NCI-H446 (cell line): ENCODE measurements at regions not wholly inside any gene's neighbourhood (a gene's known extent, or its start where the extent isn't known, plus 50 kb on each side); places are given as distances from the start of the nearest gene placed in this dataset.
"Not testable (repeated sequence)": the region's sequence is repeated elsewhere in the genome, so short reads cannot be mapped to it uniquely, and the experiment has no call there.

ENCODE experiments used
- DNase-seq, 2 experiments: peaks; one replicate each; lab custom pipeline; 2025; lab: John Stamatoyannopoulos, UW

DNA sequence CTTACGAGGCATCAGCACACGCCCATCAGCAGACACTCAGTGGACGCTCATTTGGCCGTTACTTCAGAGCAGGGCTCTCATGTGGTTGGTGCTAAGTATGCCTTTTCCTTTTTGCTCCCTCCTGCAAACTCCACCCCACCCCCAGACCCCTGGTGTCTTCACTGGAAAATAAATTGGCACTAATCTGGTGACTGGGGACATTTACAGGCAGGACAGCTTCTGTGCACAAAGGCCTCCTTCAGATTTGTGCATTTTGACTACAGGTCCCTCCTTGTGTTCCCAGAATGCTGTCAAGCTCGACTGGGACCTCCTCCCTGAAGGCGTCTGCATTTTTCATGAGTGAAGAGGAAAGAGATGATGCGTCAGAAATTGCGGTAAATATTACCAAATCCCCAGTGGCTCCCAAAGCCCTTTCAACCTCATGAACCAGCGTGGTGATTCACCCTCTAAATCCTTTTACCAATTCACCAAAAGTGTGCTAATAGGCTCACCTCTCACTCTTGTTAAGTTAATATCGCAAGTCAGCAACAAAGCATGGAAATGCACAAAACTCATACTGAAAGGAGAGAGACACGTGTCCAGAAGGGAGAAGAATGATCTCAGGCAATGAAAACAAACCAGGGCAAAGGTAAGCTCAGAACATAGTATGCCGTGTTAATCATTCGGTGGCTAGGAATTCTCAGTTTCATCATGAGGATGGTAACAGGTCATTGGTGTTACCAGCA is 119.0 kb downstream of the NKX6-1 start:
- no peak for DNase-seq

DNA sequence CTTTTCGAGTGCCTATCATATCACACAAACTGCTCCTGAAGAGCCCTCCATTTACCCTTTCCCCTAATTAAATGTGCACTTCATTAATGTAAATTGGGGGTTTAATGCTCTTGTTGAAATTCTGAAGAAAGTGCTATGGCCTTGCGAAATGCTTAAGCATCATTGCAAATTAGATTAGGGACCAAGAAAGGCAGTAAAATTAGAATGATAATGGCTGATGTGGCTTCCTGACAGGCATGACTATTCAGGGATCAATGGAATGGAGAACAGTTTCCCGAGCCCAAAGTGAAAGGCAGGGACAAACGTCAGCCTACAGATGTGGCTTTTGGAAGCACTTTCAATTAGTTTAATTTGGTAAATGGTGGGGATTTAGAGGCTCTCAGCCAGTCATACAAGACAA is 120.1 kb downstream of the NKX6-1 start:
- no peak for DNase-seq

DNA sequence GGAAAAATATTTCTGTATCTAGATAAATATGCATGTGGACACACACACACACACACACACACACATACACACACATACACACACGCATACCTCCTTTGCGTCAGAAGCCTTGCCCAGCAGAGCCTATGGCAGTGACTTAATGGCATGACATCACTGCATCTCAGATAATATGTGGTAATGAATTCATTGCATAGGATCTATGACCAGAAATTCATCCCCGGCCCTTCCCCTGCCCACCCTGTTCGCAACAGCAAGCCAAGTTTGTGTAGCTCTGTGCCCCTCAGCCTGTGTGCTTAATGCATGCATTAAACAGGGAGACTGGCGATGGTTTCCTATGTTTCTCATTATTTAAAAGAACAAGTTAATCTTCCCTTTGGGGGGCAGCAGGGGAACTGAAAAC is 120.7 kb downstream of the NKX6-1 start:
- no peak for DNase-seq

DNA sequence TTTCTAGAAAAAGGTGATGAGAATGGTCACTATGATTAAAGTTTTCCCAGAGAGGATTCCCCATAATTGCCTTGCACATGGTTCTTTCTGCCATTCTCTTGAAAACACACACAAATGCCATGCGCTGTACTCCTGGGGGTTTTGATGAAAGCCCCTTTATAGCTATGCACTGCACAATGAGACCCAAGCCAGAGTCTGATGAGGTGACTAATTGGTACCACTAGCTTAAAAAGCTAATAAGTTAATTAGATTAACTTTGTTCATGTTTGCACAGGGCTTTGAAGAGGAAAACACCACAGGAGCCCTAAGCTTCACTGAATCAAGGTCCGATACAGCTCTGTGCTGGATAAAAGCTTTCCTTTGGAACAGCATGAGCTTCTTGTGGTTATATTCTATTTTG is 132.2 kb downstream of the NKX6-1 start:
- DNase-seq = no peak

DNA sequence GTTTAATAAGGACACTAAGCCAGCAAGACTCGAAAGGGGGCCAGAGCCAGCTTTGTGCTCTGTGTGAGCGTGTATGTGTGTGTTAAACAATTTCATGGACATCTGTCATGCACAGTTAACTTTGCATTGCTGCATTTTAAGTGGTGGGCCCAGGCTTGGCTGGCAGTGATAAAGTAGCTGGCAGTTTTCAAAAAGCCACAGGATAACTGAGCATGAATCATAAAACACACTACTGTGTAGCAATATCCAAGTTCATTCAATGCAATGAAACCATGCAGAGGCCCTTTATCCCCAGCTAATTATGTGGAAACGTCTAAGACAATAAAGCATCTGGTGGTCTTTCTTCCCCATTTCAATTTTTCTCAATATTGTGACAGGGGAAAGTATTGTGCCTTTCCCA is 132.9 kb downstream of the NKX6-1 start:
- DNase-seq = peak; percentile 24 to 76

DNA sequence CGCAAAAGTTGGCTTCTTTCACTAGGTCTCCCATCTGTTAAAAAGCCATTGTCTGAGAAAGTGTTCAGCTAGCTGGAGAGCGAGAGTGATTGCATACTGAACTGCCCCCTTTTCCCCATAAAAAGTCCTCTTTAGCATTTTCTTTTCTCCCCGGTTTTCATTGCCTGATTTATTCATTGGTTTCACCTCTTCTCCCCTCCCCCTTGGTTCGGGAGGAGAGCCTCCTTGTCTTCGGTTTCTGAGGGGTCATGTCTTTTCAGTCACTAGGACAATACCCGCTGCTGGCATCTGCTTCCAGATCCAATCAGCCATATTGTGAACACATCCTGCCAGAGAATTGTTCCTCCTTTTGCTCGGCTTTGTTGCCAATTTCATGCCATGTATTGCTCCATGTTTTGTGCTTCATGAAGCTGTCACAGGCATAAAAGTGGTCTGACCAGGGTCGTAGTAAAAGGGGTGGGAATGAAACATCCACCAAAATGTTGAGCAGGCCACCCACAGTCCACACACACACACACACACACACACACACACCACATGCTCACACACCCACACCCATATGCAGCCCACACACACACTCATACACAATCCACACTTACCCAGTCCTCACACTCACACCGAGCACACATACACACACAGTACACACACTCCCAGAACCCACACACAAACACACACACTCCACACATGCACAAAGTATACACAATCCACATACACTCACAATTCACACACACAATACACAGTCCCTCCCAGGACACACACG is 136.0 kb downstream of the NKX6-1 start:
- peak in 1 of 2 experiments; percentile 17 for DNase-seq

DNA sequence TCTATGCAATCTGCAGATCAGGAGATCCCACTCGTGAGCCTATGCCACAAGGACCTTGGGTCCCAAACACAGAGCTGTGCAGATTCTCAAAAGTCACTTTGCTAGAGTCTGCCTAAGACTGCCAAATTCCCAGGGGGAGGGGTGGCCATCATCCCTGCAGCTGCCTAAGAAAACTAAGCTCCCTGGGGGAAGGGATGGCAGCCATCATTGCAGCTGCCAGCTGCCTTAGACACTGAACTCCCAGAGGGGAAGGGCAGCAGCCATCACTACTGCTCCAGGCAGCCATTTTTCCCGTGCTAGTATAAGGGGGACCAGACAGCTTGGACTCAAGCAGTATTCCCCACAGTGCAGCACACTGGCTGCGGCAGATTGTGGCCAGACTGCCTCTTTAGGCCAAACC is 156.9 kb downstream of the NKX6-1 start:
- DNase-seq = no peak

DNA sequence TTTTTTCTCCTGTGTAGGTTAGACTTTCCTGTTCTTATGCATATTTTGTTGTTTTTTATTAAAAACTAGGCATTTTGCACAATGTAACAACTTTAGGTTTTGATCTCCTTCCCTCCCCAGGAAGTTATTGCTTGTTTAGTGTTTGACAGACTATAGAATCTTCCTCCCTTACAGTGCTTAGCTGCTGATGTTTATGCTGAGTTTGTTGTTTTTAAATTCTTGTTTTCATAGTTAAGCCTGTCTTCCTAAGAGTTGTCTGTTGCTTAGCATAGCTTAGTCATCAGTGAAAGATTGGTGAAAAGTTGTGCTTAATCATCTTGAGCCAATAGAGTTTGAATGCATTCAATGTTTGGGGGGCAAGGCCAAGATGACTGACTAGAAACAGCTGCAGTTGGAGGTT is 157.5 kb downstream of the NKX6-1 start:
- no peak for DNase-seq

DNA sequence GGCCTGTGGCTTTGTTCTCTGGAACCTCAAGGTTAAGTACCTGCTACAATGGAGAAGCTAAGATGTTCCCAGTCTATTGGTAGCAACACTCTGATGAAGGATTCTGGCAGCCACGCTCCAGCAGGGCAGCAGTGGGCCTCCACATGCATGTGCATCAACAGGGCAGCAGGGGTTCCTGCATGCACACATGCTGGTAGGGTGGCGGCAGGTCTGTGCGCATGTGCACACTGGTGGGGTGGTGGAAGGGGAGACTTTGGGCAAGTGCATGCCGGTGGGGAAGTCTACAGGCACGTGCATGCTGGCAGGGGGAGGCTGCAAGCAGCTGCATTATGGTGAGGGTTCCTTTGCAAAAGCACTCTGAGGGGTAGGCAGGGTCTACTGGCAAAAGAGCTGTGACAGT is 160.7 kb downstream of the NKX6-1 start:
- no peak for DNase-seq

DNA sequence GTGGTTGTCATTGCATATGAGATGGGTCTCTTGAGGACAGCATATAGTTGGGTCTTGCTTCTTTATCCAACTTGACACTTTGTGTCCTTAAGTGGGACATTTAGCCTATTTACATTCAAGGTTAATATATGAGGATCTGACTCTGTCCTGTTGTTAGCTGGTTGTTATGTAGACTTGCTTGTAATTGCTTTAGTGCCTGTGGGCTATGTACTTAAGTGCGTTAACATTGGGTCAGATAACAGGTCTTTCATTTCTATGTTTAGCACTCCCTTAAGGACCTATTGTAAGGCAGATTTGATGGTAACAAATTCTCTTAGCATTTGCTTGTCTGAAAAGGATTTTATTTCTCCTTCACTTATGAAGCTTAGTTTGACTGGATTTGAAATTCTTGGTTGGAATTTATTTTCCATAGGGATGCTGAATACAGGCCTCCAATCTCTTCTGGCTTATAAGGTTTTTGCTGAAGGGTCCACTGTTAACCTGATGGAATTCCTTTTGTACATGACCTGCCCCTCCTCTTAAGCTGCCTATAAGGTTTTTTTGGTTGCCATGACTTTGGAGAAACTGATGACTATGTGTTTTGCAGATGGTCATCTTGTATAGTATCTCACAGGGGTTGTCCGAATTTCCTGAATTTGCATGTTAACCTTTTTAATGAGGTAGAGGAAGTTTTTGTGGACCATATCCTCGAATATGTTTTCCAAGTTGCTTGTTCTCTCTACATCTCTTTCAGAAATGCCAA is 162.0 kb downstream of the NKX6-1 start:
- DNase-seq = no peak

DNA sequence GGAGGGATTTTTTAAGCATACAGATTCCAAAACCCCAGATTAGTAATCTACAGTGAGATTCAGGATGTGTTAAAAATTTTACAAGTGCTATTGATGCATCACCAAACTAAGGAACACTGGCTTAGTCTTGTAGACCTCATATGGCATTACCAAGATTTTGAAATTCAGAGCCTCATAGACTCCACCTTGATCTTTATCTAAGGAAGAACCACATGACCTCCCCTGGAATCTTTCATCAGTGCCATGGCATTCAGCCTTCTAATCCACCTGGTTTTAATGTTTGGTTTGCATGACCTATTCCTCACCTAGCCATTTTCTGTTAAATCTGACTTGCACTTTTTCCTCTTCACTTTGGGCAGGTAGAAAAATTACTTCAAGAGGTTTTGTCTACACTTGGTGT is 171.6 kb downstream of the NKX6-1 start:
- DNase-seq = no peak

DNA sequence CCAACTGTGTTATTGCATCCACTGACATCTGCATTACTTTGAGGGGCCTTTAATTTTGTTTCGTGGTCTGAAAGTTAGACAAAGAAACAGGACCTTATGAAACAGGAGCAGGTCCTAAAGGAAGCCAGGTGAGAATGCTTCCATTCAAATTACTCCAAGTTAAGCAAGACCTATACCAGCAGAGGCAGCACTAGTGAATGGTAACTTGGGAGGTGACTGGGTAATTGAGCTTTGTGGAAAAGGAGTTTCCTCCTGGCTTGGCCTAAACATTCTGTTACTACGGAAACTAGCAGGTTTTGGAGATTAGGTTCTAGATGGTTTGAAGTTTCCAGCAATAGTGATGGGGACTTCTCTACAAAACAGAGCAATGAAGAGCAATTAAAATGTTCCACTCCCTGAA is 173.5 kb downstream of the NKX6-1 start:
- no peak for DNase-seq

DNA sequence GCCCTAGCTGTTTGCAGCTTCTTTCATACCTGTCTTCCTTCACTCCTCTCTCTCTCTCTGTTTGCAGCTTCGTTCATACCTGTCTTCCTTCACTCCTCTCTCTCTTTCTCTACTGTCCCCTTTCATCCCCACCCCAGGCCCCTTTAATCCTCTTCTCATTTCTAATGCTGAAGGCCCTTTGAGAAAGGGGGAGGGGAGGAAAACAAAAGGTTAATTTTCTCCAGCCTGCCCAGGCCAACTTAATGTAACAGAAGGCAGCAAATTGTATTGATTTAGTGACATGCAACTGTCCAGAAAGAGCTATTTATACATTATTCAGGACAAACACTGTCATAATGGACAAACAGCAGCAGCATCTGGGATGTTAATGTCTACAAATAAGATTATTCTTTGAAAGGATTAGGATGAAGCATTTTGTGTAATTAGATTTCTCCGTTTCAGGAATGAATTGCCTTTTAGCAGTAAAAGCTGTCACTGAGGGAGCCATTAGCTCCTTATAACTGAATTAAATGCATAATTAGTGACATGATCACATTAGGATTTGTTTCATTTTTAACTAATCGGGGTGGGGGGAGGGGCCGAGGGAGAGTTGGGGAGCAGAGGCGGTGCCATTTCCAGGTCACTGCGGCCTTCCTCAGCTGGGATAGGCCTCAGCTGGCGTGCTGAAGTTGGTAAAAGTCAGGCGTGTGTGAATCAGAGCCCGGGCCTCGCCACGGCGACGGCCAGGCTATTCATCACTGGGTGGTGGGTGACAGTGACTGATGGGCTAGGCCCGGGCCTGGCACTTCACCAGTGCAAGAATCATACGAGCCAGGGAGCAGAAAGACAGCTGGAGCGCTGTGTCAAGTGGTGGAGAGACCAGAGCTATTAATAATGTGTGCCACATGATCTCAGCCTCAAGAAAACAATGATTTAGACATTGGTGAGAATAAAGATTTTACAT is 174.5 kb downstream of the NKX6-1 start:
- DNase-seq = peak; percentile 46 to 73

DNA sequence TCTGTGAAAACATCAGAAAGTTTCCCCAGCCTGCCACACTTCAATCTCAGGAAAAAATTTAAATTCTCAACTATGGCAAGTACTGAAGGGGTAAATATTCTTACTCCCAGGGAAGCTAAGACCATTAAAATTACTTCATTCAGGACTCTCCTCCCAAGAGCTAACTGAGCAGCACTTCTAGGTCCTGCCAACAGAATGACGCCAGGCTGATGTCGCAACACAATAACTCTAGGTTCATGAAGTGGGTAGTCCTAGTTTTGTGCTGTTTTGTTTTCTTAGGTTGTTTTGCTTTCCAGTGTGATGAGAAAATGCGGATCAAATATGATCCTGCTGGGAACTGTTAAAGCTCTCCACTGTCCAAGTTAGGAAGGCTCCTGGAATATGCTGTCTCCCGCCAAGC is 180.0 kb downstream of the NKX6-1 start:
- no peak for DNase-seq

DNA sequence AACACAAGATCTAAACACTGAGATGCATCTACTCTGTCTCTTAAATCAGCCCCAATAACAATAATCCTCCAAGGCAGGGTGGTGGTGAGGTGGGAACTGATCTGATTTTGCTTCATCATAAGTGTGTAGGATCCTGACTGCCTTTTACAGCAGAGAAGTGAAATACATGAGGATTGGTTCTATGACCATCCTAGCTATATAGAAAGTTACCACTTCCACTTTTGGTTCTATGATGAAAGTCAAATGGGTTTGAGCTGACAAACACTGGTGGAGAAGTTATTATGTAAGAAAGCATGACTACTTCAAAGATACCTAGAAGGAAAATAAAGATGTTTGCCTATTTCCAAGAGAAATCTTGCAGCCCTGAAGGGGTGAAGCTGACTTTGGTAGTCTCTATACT is 181.6 kb downstream of the NKX6-1 start:
- no peak for DNase-seq

DNA sequence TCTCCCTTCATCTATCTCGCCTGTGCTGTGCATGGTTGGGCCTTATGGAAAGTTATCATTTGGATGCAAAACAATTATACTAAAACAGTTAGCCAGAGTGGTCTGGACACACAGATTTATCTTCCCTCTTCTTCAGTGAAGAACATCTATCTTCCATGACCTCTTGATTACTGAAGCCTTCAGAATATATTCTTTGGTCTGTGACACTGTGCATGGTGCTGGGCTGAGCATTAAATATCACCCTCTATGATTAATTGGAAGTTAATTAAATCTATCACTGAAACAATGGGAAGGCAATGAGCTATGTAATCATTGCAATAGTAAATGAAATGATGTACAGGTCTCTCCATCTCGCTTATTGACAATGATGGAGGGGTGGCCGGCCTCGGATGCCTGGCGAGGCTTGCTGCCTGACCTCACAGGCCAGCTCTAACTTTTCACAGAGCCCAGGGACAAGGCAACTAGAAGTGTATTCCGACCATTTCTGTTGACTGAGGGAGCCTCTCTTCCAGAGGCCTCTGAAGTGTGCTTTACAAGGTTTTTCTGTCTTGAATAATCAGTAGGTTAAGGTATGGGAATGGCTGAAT is 186.6 kb downstream of the NKX6-1 start:
- no peak for DNase-seq

DNA sequence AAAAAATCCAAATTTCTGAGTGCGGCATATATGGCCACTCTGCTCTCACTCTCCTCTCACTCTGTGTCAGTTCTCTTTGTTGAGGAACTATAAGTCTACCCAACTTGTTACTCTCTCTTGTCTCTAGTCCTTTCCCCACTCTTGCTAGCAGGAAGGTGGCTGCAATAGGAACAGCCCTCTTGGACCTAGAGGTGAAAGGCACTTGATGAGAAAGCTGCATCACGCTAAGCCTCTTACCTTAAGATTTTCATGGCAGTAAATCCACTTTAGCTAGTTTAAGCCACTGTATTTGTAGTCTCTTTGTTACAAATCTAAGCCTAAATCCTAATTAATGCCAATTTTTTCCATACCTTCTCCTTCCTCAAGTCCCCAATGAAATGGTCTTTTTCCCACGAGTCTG is 189.9 kb downstream of the NKX6-1 start:
- no peak for DNase-seq

DNA sequence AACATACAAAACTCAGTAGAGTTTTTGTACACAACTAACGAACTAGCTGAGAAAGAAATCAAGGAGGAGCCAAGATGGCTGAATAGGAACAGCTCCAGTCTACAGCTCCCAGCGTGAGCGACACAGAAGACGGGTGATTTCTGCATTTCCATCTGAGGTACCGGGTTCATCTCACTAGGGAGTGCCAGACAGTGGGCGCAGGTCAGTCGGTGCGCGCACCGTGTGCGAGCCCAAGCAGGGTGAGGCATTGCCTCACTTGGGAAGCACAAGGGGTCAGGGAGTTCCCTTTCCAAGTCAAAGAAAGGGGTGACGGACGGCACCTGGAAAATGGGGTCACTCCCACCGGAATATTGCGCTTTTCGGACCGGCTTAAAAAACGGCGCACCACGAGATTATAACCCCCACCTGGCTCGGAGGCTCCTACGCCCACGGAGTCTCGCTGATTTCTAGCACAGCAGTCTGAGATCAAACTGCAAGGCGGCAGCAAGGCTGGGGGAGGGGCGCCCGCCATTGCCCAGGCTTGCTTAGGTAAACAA is 200.3 kb downstream of the NKX6-1 start:
- DNase-seq = not testable (repeated sequence)

DNA sequence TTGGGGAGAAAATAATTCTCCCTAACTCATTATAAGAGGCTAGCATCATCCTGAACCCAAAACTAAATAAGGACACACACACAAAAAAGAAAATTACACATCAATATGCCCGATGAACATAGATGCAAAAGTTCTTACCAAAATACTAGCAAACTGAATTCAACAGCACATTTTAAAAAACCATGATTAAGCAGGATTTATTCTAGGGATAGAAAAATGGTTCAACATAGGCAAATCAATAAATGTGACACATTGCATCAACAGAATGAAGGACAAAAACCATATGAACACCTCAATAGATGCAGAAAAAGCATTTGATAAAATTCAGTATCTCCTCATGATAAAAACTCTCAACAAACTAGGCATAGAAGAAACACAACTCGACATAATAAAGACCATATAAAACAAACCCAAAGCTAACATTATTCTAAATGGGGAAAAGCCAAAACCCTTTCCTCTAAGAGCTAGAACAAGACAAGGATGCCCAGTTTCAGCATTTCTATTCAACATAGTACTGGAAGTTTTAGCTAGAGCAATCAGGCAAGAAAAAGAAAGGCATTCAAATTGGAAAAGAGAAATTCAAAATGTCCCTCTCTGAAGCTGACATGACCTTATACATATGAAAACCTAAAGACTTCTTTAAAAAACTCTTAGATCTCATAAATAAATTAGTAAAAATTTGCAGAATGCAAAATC is 200.9 kb downstream of the NKX6-1 start:
- DNase-seq = no peak

DNA sequence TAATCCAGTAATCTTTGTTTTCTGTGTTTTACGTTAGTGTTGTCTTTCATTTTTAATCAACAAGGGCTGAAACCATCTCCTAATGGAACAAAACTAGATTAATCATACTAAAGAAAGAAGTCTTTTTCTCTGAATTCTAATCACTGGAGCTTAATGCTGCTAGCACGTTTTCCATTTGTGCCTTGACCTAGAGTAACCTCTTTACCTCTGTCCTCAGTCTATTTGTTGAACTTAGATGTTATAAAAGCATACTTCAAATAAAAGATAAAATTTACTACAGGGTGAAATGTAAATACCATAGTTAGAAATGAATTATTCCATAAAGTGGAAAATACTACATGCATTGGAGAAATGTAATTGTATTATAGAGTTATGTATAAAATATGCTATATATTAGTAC is 207.1 kb downstream of the NKX6-1 start:
- no peak for DNase-seq

DNA sequence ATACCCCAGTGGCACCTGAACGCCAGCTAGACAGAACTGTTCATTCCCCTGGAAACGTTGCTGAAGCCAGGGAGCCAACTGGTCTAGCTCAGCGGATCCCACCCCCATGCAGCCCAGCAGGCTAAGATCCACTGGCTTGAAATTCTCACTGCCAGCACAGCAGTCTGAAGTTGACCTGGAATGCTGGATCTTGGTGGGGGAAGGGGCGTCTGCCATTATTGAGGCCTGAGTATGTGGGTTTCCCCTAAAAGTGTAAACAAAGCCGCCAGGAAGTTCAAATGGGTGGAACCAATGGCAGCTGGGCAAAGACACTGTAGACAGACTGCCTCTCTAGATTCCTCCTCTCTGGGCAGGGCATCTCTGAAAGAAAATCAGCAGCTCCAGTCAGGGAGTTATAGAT is 213.0 kb downstream of the NKX6-1 start:
- no peak for DNase-seq
